Mesodermal cell (in vitro differentiated cells): ENCODE measurements at regions not wholly inside any gene's neighbourhood (a gene's known extent, or its start where the extent isn't known, plus 50 kb on each side); places are given as distances from the start of the nearest gene placed in this dataset.
"Not testable (repeated sequence)": the region's sequence is repeated elsewhere in the genome, so short reads cannot be mapped to it uniquely, and the experiment has no call there.

ENCODE experiments used
- H3K27ac ChIP-seq: 2 replicates; pipeline ENCODE4 v1.7.0; 2013; ENCODE audit warnings: mild to moderate bottlenecking, low read depth, low read length, moderate library complexity; ENCODE audit not compliant: severe bottlenecking
- H3K36me3 ChIP-seq: 2 replicates; pipeline ENCODE4 v1.7.1; 2013; ENCODE audit warnings: mild to moderate bottlenecking, low read length, moderate library complexity; ENCODE audit not compliant: control insufficient read depth, insufficient read depth
- H3K4me1 ChIP-seq: one replicate; pipeline ENCODE4 v1.7.1; 2013; ENCODE audit warnings: mild to moderate bottlenecking, low read length; ENCODE audit not compliant: insufficient read depth, control insufficient read depth, poor library complexity, severe bottlenecking
- H3K4me3 ChIP-seq: 2 replicates; pipeline ENCODE4 v1.7.0; 2013; ENCODE audit warnings: low read length, control low read depth, mild to moderate bottlenecking; ENCODE audit not compliant: insufficient read depth, poor library complexity, severe bottlenecking; ENCODE audit errors: extremely low read depth
- H3K9me3 ChIP-seq: 2 replicates; pipeline ENCODE4 v1.7.1; 2013; ENCODE audit warnings: mild to moderate bottlenecking, low read length, moderate library complexity; ENCODE audit not compliant: control insufficient read depth
- WGBS, 2 experiments: methylation state at CpG; one replicate each; pipeline ENCODE4 v1.1.5; 2013; ENCODE audit warnings: missing lambda C conversion rate in 2 of 2; ENCODE audit not compliant: insufficient coverage in 2 of 2; 5-methylcytosine and 5-hydroxymethylcytosine counted together

GRCh38 chr1:22208268-22208972, 65.5 kb upstream of the WNT4 start:
- no peaks in the 10 kb centered on the region for H3K36me3 ChIP-seq
- WGBS, 2 experiments: 37 to 56% methylated on average over 10 to 13 of the region's 21 CpGs
- no peak overlapping the region for H3K4me3 ChIP-seq
- H3K27ac ChIP-seq: no peak overlapping the region
- no peaks in the 10 kb centered on the region for H3K4me1 ChIP-seq
- no peaks in the 10 kb centered on the region for H3K9me3 ChIP-seq

- no peaks in the 10 kb centered on the region for H3K4me1 ChIP-seq
- no peaks in the 10 kb centered on the region for H3K9me3 ChIP-seq
- no peaks in the 10 kb centered on the region for H3K36me3 ChIP-seq
- WGBS, 2 experiments: 54 to 63% methylated on average over 11 to 14 of the region's 16 CpGs
- no peak overlapping the region for H3K4me3 ChIP-seq
- no peak overlapping the region for H3K27ac ChIP-seq
These were observed 66.1 kb upstream of the WNT4 start for GRCh38 chr1:22208973-22209378.

- WGBS, 2 experiments: 85 to 97% methylated on average over 10 to 12 of the region's 12 CpGs
- no peaks in the 10 kb centered on the region for H3K9me3 ChIP-seq
- H3K4me1 ChIP-seq: no peaks in the 10 kb centered on the region
- no peak overlapping the region for H3K27ac ChIP-seq
- no peak overlapping the region for H3K4me3 ChIP-seq
- no peaks in the 10 kb centered on the region for H3K36me3 ChIP-seq
These were observed 67.3 kb upstream of the WNT4 start for GRCh38 chr1:22210176-22210575.

- Histone ChIP-seq H3K36me3 (no peaks in the 10 kb centered on the region), H3K4me1 (no peaks in the 10 kb centered on the region), H3K9me3 (no peaks in the 10 kb centered on the region), H3K27ac (no peak overlapping the region), H3K4me3 (no peak overlapping the region)
- 84 to 87% methylated on average over 5 to 6 of the region's 7 CpGs for WGBS, 2 experiments
These were observed 67.7 kb upstream of the WNT4 start for GRCh38 chr1:22210636-22211035.

- H3K27ac ChIP-seq, H3K36me3 ChIP-seq, H3K9me3 ChIP-seq, H3K4me1 ChIP-seq, H3K4me3 ChIP-seq: not testable (repeated sequence)
- WGBS, 2 experiments: 93 to 97% methylated on average over 4 to 6 of the region's 6 CpGs
These were observed 68.6 kb upstream of the WNT4 start for GRCh38 chr1:22211459-22211858.

- H3K36me3 ChIP-seq: no peaks in the 10 kb centered on the region
- 72 to 78% methylated on average over 13 to 15 of the region's 20 CpGs for WGBS, 2 experiments
- no peak overlapping the region for H3K4me3 ChIP-seq
- H3K4me1 ChIP-seq: no peaks in the 10 kb centered on the region
- no peaks in the 10 kb centered on the region for H3K9me3 ChIP-seq
- H3K27ac ChIP-seq: no peak overlapping the region
These were observed 69.7 kb upstream of the WNT4 start for GRCh38 chr1:22212400-22213233.

- no peak overlapping the region for H3K4me3 ChIP-seq
- H3K27ac ChIP-seq: no peak overlapping the region
- H3K36me3 ChIP-seq: no peaks in the 10 kb centered on the region
- WGBS, 2 experiments: 87 to 90% methylated on average over 11 to 12 of the region's 12 CpGs
- H3K4me1 ChIP-seq: no peaks in the 10 kb centered on the region
- peaks cover 4% of the 10 kb centered on the region for H3K9me3 ChIP-seq
These were observed 73.5 kb upstream of the WNT4 start for GRCh38 chr1:22216210-22216883.

GRCh38 chr1:22216966-22217365, 74.1 kb upstream of the WNT4 start:
- Histone ChIP-seq H3K4me1 (no peaks in the 10 kb centered on the region), H3K27ac (no peak overlapping the region), H3K36me3 (no peaks in the 10 kb centered on the region), H3K4me3 (no peak overlapping the region), H3K9me3 (peaks cover 4% of the 10 kb centered on the region)
- 83% methylated on average over 3 of the region's 3 CpGs; no CpG with 5 or more reads in 1 of the 2 experiments for WGBS, 2 experiments

- no peak overlapping the region for H3K27ac ChIP-seq
- no peaks in the 10 kb centered on the region for H3K36me3 ChIP-seq
- H3K9me3 ChIP-seq: peaks cover 4% of the 10 kb centered on the region
- H3K4me3 ChIP-seq: no peak overlapping the region
- H3K4me1 ChIP-seq: no peaks in the 10 kb centered on the region
- 83 to 94% methylated on average over 16 to 17 of the region's 19 CpGs for WGBS, 2 experiments
These were observed 75.0 kb upstream of the WNT4 start for GRCh38 chr1:22217811-22218460.

GRCh38 chr1:22218618-22219250, 75.8 kb upstream of the WNT4 start:
- H3K4me1 ChIP-seq: no peaks in the 10 kb centered on the region
- 89% methylated on average over 9 to 12 of the region's 12 CpGs for WGBS, 2 experiments
- no peak overlapping the region for H3K4me3 ChIP-seq
- H3K9me3 ChIP-seq: peaks cover 4% of the 10 kb centered on the region
- H3K27ac ChIP-seq: no peak overlapping the region
- H3K36me3 ChIP-seq: no peaks in the 10 kb centered on the region
